WTC11 (cell line): ENCODE measurements at regions not wholly inside any gene's neighbourhood (a gene's known extent, or its start where the extent isn't known, plus 50 kb on each side); places are given as distances from the start of the nearest gene placed in this dataset.
A peak's percentile ranks its signal among the peaks of the same experiment; 100 is the strongest.

Source experiments
- ATAC-seq: fragments of 200-7000 bp; cut with Tn5 transposase; 2 replicates; pipeline ENCODE4 v1.10.0; 2021; ENCODE audit warnings: mild to moderate bottlenecking, moderate library complexity
- CTCF ChIA-PET: fragments of 300-600 bp; sonication (Branson Sonifier 250); formaldehyde crosslinking; loops from one replicate; lab custom pipeline; 2021; ENCODE audit warnings: antibody characterized with exemption; lab: Charles Lee
- POLR2A ChIA-PET: fragments of 350-600 bp; sonication (Branson Sonifier 250); formaldehyde crosslinking; loops from one replicate; lab custom pipeline; 2021; ENCODE audit warnings: antibody characterized with exemption; lab: Charles Lee
- DNase-seq: peaks from one replicate; pipeline ENCODE4 v3.0.0; 2021; ENCODE audit warnings: low spot score
- H3K27ac Mint-ChIP-seq: 2 replicates; pipeline ENCODE4 v1.8.0; 2021; ENCODE audit warnings: mixed read lengths
- H3K27me3 Mint-ChIP-seq: 2 replicates; pipeline ENCODE4 v1.8.0; 2021; ENCODE audit warnings: low read depth, mild to moderate bottlenecking, moderate library complexity, mixed read lengths
- H3K36me3 Mint-ChIP-seq: 2 replicates; pipeline ENCODE4 v1.8.0; 2021; ENCODE audit warnings: mixed read lengths
- H3K4me1 Mint-ChIP-seq: 2 replicates; pipeline ENCODE4 v1.8.0; 2022; ENCODE audit warnings: mixed read lengths
- H3K4me3 Mint-ChIP-seq: 2 replicates; pipeline ENCODE4 v1.8.0; 2021; ENCODE audit warnings: mild to moderate bottlenecking, moderate library complexity, mixed read lengths
- H3K9me3 Mint-ChIP-seq: 2 replicates; pipeline ENCODE4 v1.8.0; 2021; ENCODE audit warnings: mixed read lengths
- ESRRA ChIP-seq: sonication (generic); formaldehyde crosslinking; IDR thresholded peaks from 2 replicates; pipeline ENCODE4 v1.8.1; 2022; ENCODE audit warnings: mild to moderate bottlenecking, missing genetic modification reagents, borderline replicate concordance
- ETV6 ChIP-seq: sonication (generic); formaldehyde crosslinking; IDR thresholded peaks from 2 replicates; pipeline ENCODE4 v1.8.1; 2022; ENCODE audit warnings: mild to moderate bottlenecking, missing genetic modification reagents
- FOXJ3 ChIP-seq: sonication (generic); formaldehyde crosslinking; IDR thresholded peaks from 2 replicates; pipeline ENCODE4 v1.9.0; 2021; ENCODE audit warnings: missing genetic modification reagents, mild to moderate bottlenecking, borderline replicate concordance
- FOXP1 ChIP-seq: sonication (generic); formaldehyde crosslinking; IDR thresholded peaks from 2 replicates; pipeline ENCODE4 v1.8.0; 2022; ENCODE audit warnings: missing genetic modification reagents, mild to moderate bottlenecking, moderate library complexity, borderline replicate concordance
- JAZF1 ChIP-seq: fragments of 250-450 bp; sonication (Bioruptor Pico); IDR thresholded peaks from 2 replicates; pipeline ENCODE4 v1.9.0; 2021; ENCODE audit warnings: moderate library complexity, mild to moderate bottlenecking, inconsistent platforms
- MYBL2 ChIP-seq: sonication (generic); formaldehyde crosslinking; IDR thresholded peaks from 2 replicates; pipeline ENCODE4 v1.8.1; 2023; ENCODE audit warnings: mild to moderate bottlenecking, moderate library complexity, missing genetic modification reagents
- OVOL2 ChIP-seq: fragments of 250-450 bp; sonication (Bioruptor Pico); IDR thresholded peaks from 2 replicates; pipeline ENCODE4 v1.9.0; 2021; ENCODE audit warnings: mild to moderate bottlenecking, borderline replicate concordance
- ZNF138 ChIP-seq: sonication (generic); formaldehyde crosslinking; conservative IDR thresholded peaks from 2 replicates; pipeline ENCODE4 v1.8.1; 2022; ENCODE audit warnings: mild to moderate bottlenecking, moderate library complexity, missing genetic modification reagents
- ZNF263 ChIP-seq: sonication (generic); formaldehyde crosslinking; IDR thresholded peaks from 2 replicates; pipeline ENCODE4 v1.8.1; 2022; ENCODE audit warnings: low read depth, mild to moderate bottlenecking, moderate library complexity, missing genetic modification reagents
- ZNF317 ChIP-seq: sonication (generic); formaldehyde crosslinking; IDR thresholded peaks from 2 replicates; pipeline ENCODE4 v1.8.1; 2023; ENCODE audit warnings: low read depth, mild to moderate bottlenecking, moderate library complexity, missing genetic modification reagents, borderline replicate concordance
- TF ChIP-seq, protein P1 (sequence below): sonication (generic); formaldehyde crosslinking; IDR thresholded peaks from 2 replicates; pipeline ENCODE4 v1.8.0; 2022; ENCODE audit warnings: mild to moderate bottlenecking, missing genetic modification reagents
- TF ChIP-seq, protein P2 (sequence below): sonication (generic); formaldehyde crosslinking; IDR thresholded peaks from 2 replicates; pipeline ENCODE4 v1.8.1; 2023; ENCODE audit warnings: mild to moderate bottlenecking, missing genetic modification reagents, borderline replicate concordance
- TF ChIP-seq, protein P3 (sequence below): fragments of 250-450 bp; sonication (Bioruptor Pico); IDR thresholded peaks from 2 replicates; pipeline ENCODE4 v1.9.0; 2021; ENCODE audit warnings: moderate library complexity, mild to moderate bottlenecking, inconsistent platforms, borderline replicate concordance
- TF ChIP-seq, protein P4 (sequence below): sonication (generic); formaldehyde crosslinking; IDR thresholded peaks from 2 replicates; pipeline ENCODE4 v1.8.1; 2023; ENCODE audit warnings: mild to moderate bottlenecking, missing genetic modification reagents

DNA sequence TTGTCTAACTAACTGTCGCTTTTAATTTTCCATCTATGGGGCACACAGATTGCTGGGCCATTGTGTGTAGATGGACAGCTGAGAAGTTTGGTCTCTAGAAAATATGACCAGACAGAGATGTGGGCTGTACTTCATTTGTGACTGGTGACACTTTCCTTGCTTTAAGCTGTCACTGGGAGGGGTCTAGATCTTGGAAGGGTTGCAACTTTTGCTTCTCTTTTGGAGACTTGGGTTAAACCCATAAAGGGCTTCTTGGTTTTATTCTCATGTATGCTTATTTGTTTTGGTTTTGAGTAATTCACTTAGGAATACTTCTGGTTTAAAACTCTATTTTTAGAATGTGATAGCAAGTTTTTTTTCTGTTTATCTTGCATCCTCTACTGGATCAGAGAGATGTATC is 80.2 kb downstream of the ETS2 start:
- Mint-ChIP-seq H3K36me3 (peaks cover 24% of the 10 kb centered on the region), H3K9me3 (peaks cover 56% of the 10 kb centered on the region), H3K4me1 (no peaks in the 10 kb centered on the region), H3K27me3 (no peaks in the 10 kb centered on the region), H3K4me3 (no peak overlapping the region), H3K27ac (no peak overlapping the region)
- CTCF ChIA-PET = no interaction called here
- POLR2A ChIA-PET = no interaction called here
- ATAC-seq (no peak), DNase-seq (no peak)
- no peak for TF ChIP-seq ETV6
- TF ChIP-seq, protein P1, sequence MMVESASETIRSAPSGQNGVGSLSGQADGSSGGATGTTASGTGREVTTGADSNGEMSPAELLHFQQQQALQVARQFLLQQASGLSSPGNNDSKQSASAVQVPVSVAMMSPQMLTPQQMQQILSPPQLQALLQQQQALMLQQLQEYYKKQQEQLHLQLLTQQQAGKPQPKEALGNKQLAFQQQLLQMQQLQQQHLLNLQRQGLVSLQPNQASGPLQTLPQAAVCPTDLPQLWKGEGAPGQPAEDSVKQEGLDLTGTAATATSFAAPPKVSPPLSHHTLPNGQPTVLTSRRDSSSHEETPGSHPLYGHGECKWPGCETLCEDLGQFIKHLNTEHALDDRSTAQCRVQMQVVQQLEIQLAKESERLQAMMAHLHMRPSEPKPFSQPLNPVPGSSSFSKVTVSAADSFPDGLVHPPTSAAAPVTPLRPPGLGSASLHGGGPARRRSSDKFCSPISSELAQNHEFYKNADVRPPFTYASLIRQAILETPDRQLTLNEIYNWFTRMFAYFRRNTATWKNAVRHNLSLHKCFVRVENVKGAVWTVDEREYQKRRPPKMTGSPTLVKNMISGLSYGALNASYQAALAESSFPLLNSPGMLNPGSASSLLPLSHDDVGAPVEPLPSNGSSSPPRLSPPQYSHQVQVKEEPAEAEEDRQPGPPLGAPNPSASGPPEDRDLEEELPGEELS (CRISPR knock-in tag) = no peak

DNA sequence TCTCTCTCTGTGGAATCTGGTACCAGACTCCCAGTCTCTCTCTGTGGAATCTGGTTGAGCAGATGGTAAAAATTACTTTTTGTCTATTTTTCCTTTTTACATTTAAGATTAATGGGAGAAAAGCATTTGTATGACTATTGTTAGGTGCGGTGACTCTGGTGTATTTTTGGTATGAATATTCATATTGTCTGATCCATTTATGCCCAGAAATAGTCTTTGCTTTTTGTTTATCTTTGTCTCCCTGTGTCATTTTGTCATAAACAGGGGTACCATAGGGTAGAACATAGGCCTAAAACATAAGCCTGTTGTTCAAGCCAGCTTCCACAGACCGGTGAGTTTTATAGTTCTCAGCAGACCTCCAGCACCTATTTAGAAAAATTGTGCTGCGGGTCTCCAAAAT is 78.7 kb downstream of the ETS2 start:
- DNase-seq (no peak), ATAC-seq (no peak)
- Mint-ChIP-seq H3K36me3 (peaks cover 27% of the 10 kb centered on the region), H3K27me3 (no peaks in the 10 kb centered on the region), H3K9me3 (peaks cover 71% of the 10 kb centered on the region), H3K4me1 (no peaks in the 10 kb centered on the region), H3K27ac (no peak overlapping the region), H3K4me3 (no peak overlapping the region)
- ChIA-PET POLR2A (no interaction called here), CTCF (no interaction called here)
- TF ChIP-seq, protein P2, sequence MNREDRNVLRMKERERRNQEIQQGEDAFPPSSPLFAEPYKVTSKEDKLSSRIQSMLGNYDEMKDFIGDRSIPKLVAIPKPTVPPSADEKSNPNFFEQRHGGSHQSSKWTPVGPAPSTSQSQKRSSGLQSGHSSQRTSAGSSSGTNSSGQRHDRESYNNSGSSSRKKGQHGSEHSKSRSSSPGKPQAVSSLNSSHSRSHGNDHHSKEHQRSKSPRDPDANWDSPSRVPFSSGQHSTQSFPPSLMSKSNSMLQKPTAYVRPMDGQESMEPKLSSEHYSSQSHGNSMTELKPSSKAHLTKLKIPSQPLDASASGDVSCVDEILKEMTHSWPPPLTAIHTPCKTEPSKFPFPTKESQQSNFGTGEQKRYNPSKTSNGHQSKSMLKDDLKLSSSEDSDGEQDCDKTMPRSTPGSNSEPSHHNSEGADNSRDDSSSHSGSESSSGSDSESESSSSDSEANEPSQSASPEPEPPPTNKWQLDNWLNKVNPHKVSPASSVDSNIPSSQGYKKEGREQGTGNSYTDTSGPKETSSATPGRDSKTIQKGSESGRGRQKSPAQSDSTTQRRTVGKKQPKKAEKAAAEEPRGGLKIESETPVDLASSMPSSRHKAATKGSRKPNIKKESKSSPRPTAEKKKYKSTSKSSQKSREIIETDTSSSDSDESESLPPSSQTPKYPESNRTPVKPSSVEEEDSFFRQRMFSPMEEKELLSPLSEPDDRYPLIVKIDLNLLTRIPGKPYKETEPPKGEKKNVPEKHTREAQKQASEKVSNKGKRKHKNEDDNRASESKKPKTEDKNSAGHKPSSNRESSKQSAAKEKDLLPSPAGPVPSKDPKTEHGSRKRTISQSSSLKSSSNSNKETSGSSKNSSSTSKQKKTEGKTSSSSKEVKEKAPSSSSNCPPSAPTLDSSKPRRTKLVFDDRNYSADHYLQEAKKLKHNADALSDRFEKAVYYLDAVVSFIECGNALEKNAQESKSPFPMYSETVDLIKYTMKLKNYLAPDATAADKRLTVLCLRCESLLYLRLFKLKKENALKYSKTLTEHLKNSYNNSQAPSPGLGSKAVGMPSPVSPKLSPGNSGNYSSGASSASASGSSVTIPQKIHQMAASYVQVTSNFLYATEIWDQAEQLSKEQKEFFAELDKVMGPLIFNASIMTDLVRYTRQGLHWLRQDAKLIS (CRISPR knock-in tag) = no peak
- TF ChIP-seq FOXP1 (CRISPR knock-in tag) (no peak), ZNF138 (CRISPR knock-in tag) (no peak), FOXJ3 (no peak)
- TF ChIP-seq, protein P3, sequence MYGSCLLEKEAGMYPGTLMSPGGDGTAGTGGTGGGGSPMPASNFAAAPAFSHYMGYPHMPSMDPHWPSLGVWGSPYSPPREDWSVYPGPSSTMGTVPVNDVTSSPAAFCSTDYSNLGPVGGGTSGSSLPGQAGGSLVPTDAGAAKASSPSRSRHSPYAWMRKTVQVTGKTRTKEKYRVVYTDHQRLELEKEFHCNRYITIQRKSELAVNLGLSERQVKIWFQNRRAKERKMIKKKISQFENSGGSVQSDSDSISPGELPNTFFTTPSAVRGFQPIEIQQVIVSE (CRISPR knock-in tag) = no peak

DNA sequence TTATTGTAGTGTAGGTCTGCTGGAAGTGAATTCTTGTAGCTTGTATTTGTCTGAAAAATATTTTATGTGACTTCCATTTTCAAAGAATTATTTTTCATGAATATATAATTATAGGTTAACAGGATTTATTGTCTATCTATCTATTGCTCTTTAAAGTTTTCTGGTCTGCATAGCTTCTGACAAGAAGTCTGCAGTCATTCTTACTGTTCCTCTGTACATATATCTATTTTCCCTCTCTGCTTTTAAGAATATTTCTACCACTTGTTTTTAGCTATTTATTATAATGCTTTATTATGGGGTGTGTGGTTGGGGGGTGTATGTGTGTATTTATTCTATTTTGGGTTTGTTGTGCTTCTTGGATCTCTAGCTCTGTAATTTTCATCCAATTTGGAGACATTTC is 77.4 kb downstream of the ETS2 start:
- no peak overlapping the region for H3K4me3 Mint-ChIP-seq
- no peak for TF ChIP-seq OVOL2 (CRISPR knock-in tag)
- TF ChIP-seq ZNF317 (CRISPR knock-in tag) = peak; percentile 83
- no peak for DNase-seq
- ATAC-seq = no peak
- peaks cover 72% of the 10 kb centered on the region for H3K9me3 Mint-ChIP-seq
- no peaks in the 10 kb centered on the region for H3K27me3 Mint-ChIP-seq
- peaks cover 23% of the 10 kb centered on the region for H3K36me3 Mint-ChIP-seq
- H3K27ac Mint-ChIP-seq = no peak overlapping the region
- POLR2A ChIA-PET = no interaction called here
- CTCF ChIA-PET = no interaction called here
- H3K4me1 Mint-ChIP-seq = no peaks in the 10 kb centered on the region

DNA sequence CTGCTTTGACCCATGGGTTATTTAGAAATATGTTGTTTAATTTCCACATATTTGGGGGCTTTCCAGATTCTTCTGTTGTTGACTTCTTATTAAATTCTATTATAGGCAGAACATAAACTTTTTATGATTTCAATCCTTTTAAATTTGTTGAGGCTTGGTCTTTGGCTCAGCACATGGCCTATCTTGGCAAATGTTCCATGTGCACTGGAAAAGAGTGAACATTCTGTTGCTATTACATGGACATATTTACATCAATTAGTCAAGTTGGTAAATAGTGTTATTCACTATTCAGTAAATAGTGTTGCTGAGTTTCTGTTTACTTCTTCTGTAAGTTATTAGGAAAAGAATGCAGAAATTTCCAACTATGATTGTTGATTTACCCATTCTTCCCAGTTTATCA is 75.4 kb downstream of the ETS2 start:
- no peak for TF ChIP-seq OVOL2 (CRISPR knock-in tag)
- no peak for TF ChIP-seq JAZF1 (CRISPR knock-in tag)
- no peak for TF ChIP-seq ESRRA
- TF ChIP-seq MYBL2 = no peak
- TF ChIP-seq, protein P4, sequence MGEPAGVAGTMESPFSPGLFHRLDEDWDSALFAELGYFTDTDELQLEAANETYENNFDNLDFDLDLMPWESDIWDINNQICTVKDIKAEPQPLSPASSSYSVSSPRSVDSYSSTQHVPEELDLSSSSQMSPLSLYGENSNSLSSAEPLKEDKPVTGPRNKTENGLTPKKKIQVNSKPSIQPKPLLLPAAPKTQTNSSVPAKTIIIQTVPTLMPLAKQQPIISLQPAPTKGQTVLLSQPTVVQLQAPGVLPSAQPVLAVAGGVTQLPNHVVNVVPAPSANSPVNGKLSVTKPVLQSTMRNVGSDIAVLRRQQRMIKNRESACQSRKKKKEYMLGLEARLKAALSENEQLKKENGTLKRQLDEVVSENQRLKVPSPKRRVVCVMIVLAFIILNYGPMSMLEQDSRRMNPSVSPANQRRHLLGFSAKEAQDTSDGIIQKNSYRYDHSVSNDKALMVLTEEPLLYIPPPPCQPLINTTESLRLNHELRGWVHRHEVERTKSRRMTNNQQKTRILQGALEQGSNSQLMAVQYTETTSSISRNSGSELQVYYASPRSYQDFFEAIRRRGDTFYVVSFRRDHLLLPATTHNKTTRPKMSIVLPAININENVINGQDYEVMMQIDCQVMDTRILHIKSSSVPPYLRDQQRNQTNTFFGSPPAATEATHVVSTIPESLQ (CRISPR knock-in tag) = no peak
- no peak for TF ChIP-seq ZNF263 (CRISPR knock-in tag)
- Mint-ChIP-seq H3K36me3 (peaks cover 8% of the 10 kb centered on the region), H3K27me3 (no peaks in the 10 kb centered on the region), H3K27ac (no peak overlapping the region), H3K4me1 (no peaks in the 10 kb centered on the region), H3K9me3 (peaks cover 65% of the 10 kb centered on the region), H3K4me3 (no peak overlapping the region)
- no peak for ATAC-seq
- no peak for DNase-seq
- ChIA-PET POLR2A (no interaction called here), CTCF (no interaction called here)
